ENCODE measurements at regions not wholly inside any gene's neighbourhood (a gene's known extent, or its start where the extent isn't known, plus 50 kb on each side); places are given as distances from the start of the nearest gene placed in this dataset.
"Not testable (repeated sequence)": the region's sequence is repeated elsewhere in the genome, so short reads cannot be mapped to it uniquely, and the experiment has no call there.

DNA sequence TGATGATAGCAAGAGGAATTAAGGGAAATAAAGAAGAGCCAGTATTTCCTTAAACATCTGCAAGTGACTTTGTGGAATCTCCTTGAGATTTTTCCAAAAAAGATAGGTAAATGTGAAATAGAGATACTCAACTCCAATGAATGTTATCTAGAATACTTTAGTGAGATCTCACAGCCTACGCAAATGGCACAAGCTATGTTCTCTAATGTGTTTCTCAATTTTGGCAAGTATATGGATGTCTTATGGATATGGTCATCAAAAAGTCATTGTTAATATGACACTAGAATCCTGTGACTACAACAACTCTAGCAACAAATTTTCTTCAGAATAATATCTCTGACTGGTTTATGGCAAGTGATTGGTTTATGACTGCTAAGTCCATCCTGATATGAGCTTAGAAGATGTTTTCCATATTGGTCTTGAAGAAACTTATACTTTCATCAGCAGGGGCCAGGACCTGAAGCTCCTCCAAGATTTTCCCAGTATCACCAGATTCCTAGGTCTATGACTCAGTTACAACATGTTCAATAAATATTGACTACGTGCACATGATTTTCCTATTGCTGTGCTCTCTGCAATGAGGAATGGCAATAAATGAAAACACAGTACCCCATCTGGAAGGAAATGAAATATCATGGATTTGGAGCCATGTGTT is 170.9 kb upstream of the THBS1 start:
- Mint-ChIP-seq H3K27me3 (ENCODE audit: low read depth) (peaks cover 62% of the 10 kb centered on the region), H3K36me3 (ENCODE audit: low read depth) (no peaks in the 10 kb centered on the region), H3K9me3 (peaks cover 4% of the 10 kb centered on the region), H3K4me1 (ENCODE audit: low read depth) (peaks cover 7% of the 10 kb centered on the region), H3K4me3 (no peak overlapping the region), H3K27ac (no peak overlapping the region)

DNA sequence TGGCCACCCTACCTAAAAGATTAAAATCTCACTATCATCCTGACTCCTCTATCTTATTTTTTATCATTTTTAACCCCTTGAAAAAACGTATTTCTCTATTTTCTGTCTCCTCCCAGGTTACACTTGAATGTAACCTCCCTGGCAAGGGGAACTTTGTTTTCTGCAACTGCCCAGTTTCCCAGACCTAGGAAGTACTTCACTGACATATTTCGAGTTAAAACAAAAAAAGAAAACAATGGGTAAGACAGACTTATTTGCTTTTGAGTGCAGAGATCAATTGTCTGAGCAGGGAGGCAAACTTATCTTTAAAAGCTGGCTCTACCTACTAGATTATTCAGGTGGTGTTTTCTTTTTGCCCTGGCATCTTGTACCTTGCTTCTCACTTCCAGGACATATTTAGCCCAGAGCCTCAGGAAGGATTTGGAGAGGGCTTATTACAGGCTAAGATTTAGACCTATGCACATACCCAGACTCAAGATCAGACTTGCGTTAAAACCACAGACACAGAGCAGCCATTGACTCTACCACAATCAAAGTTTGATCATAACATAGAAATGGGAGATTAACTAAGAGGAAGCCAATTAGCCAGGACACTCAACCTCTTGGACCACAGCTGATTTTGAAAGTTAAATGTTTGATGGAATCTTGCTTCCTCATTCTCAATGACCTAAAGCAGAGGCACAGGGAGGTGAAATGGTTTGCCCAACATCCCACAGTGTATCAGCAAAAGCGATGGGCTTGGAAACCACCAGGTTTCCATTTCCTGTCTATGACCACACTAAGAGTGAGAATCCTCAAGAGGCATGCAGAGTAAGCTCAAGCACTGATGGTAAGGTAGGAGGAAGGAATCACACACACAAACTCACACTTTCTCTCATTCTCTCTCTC is 169.5 kb upstream of the THBS1 start:
- Mint-ChIP-seq H3K27ac (no peak overlapping the region), H3K4me1 (ENCODE audit: low read depth) (peaks cover 7% of the 10 kb centered on the region), H3K9me3 (peaks cover 4% of the 10 kb centered on the region), H3K4me3 (no peak overlapping the region), H3K36me3 (ENCODE audit: low read depth) (no peaks in the 10 kb centered on the region), H3K27me3 (ENCODE audit: low read depth) (peaks cover 59% of the 10 kb centered on the region)

DNA sequence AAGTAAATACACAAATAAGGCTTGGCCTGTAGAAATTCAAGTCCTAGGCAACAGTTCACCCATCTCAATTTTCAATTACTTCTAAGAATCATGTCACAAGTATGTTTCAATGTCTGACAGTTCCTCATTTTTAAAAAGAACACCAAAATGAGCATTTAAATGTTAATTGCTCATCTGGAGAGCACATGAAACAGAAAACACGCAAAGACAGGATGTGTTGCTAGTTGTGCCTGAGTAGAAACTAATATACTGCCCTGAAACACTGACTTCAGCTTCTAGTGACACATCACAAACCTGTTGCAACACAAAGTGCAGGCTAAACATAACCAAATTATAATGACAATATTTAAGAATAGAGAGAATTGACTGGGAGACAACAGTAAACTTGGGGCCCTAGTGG is 167.3 kb upstream of the THBS1 start:
- H3K9me3 Mint-ChIP-seq = peaks cover 4% of the 10 kb centered on the region
- H3K4me1 Mint-ChIP-seq (ENCODE audit: low read depth) = peaks cover 7% of the 10 kb centered on the region
- H3K4me3 Mint-ChIP-seq = no peak overlapping the region
- no peaks in the 10 kb centered on the region for H3K36me3 Mint-ChIP-seq (ENCODE audit: low read depth)
- H3K27me3 Mint-ChIP-seq (ENCODE audit: low read depth) = peaks cover 47% of the 10 kb centered on the region
- no peak overlapping the region for H3K27ac Mint-ChIP-seq

DNA sequence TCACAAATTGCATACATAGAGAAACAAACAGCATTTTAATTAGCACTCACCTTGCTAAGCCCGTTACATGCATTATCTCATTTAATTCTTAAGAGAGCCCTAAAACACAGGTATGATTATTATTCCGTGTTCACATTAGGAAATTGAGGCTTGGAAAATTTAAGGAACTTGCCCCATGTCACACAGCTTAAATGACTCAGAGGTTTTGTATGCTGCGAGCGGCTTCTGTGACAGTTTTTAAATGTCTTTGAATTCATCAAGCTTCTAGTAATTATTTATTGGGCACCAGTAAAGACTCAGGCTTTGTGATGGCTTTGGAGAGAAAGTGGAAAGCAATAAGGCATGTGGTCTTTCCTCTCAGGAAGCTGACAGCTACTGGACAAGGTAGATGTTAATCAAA is 166.7 kb upstream of the THBS1 start:
- Mint-ChIP-seq H3K4me3 (no peak overlapping the region), H3K4me1 (ENCODE audit: low read depth) (peaks cover 7% of the 10 kb centered on the region), H3K36me3 (ENCODE audit: low read depth) (no peaks in the 10 kb centered on the region), H3K27me3 (ENCODE audit: low read depth) (peaks cover 47% of the 10 kb centered on the region), H3K9me3 (peaks cover 4% of the 10 kb centered on the region), H3K27ac (no peak overlapping the region)

DNA sequence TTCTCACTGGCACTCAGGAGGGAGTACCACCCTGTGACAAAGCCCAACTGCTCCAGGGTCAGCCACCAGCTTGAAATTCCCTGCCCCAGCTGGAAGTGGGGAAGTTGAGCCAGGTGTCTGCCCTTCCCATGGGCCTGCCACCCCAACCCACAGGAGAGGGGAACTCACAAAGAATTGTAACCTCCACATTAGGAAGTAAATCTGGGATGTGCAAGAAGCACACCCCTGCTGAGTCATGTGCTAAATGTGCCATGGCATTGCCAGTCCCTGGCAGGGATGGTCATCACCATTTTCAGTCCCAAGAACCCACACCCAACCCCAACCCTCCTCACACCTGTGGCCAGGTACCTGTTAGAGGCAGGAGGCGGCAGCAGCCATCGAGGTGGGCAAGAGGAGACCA is 165.2 kb upstream of the THBS1 start:
- Mint-ChIP-seq H3K9me3 (peaks cover 4% of the 10 kb centered on the region), H3K27ac (no peak overlapping the region), H3K36me3 (ENCODE audit: low read depth) (no peaks in the 10 kb centered on the region), H3K4me3 (no peak overlapping the region), H3K4me1 (ENCODE audit: low read depth) (peaks cover 7% of the 10 kb centered on the region), H3K27me3 (ENCODE audit: low read depth) (peaks cover 54% of the 10 kb centered on the region)

DNA sequence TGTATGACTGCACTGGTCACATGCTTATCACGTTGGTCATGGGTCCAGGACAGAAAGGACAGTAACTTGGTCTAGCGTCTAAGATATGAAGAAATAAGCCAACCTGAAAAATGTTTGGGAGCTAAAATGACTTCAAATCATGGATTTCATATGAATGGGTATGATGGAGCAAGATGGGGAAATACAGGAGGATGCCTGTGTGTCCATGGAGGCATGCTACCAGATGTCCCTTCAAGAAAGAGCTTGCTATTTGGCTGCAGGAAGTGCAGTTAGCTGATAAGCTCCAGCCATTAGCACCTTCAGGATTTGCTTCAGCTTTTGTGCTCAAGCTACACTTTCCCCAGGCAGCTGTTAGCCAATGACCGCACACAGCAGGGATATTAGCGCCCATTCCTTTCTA is 164.6 kb upstream of the THBS1 start:
- Mint-ChIP-seq H3K27me3 (ENCODE audit: low read depth) (peaks cover 48% of the 10 kb centered on the region), H3K4me3 (no peak overlapping the region), H3K36me3 (ENCODE audit: low read depth) (no peaks in the 10 kb centered on the region), H3K4me1 (ENCODE audit: low read depth) (peaks cover 7% of the 10 kb centered on the region), H3K9me3 (no peaks in the 10 kb centered on the region), H3K27ac (no peak overlapping the region)

DNA sequence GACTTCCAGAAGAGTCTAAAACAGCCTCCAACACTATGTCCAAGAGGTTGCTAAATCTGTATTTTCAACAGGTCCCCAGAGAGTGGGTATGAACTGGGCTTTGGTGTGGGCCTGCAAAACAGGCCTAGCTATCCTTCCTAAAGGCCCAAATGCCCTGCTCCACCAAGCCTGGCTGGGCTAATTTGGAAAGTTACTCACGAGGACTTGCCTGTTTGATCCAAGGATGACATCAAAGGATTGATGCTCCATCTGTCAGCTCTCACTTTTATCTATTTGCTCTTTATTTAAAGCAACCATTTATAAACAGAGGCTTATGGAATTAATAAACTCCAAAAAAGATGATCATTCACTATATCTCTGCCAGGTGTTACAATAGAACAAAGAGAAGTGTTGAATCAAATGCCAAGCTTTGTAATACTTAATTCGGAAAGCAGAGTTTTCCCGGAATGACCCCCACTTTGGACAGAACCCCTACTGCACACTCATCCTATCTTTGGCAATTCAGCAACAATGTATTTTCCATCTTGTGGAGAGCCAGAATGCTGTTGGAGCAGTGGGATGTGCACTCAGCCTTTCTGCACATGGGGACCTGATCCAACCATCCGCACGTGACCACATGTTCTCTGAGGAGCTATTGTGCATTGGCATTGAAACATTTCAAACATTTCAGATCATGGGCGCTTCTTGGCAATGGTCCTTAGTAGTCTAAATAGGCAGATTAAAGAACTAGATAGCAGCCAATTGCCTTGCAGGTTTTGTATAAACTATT is 163.3 kb upstream of the THBS1 start:
- no peak overlapping the region for H3K27ac Mint-ChIP-seq
- H3K4me1 Mint-ChIP-seq (ENCODE audit: low read depth) = no peaks in the 10 kb centered on the region
- H3K9me3 Mint-ChIP-seq = no peaks in the 10 kb centered on the region
- peaks cover 35% of the 10 kb centered on the region for H3K27me3 Mint-ChIP-seq (ENCODE audit: low read depth)
- H3K36me3 Mint-ChIP-seq (ENCODE audit: low read depth) = no peaks in the 10 kb centered on the region
- no peak overlapping the region for H3K4me3 Mint-ChIP-seq

DNA sequence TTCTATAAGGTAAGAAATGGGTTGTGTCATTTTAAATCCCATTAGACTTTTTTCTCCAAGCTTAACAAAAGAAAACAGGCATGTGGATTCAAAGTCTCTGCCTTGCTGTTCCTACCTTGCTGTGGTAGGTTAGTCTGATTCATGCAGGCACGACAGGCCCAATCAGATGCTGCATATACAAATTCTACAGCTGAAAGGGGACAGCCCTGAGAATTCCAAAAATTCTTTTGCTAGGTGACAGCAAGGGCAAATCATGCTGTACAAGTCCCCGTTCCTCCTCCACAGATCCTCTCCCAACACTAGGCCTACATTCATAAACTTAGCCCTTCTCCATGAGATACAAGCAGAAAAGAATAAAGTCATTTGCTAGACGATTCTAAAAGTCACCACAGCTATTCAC is 161.2 kb upstream of the THBS1 start:
- Mint-ChIP-seq H3K4me1 (ENCODE audit: low read depth) (no peaks in the 10 kb centered on the region), H3K27me3 (ENCODE audit: low read depth) (peaks cover 17% of the 10 kb centered on the region), H3K27ac (no peak overlapping the region)

DNA sequence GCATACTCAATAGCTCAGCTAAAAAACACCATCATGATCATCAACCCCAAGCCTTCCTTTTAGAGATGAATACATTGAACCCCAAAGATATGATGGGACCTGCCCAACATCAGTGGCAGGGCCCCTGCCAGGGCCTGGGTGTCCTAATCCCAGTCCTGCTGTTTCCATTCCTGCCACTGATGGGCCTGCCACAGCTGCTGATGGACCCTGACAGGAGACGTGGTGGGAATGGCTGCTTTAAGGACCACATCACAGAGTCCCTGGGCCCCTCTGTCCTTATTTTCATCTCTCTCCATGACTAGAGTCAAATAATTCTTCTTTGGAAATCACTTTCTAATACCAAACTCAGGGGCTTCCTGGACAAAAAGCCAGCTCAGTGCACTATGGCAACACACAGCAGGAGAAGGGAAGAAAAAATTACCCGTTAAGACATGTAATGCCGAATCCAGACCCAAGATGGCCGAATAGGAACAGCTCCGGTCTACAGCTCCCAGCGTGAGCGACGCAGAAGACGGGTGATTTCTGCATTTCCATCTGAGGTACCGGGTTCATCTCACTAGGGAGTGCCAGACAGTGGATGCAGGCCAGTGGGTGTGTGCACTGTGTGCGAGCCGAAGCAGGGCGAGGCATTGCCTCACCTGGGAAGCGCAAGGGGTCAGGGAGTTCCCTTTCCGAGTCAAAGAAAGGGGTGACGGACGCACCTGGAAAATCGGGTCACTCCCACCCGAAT is 160.6 kb upstream of the THBS1 start:
- not testable (repeated sequence) for H3K4me3 Mint-ChIP-seq; H3K9me3 Mint-ChIP-seq; H3K4me1 Mint-ChIP-seq (ENCODE audit: low read depth); H3K36me3 Mint-ChIP-seq (ENCODE audit: low read depth); H3K27ac Mint-ChIP-seq
- peaks cover 16% of the 10 kb centered on the region for H3K27me3 Mint-ChIP-seq (ENCODE audit: low read depth)

More for the DNA sequence above, 161.2 kb upstream of the THBS1 start:
- Mint-ChIP-seq H3K9me3 (no peaks in the 10 kb centered on the region), H3K4me3 (no peak overlapping the region), H3K36me3 (ENCODE audit: low read depth) (no peaks in the 10 kb centered on the region)

DNA sequence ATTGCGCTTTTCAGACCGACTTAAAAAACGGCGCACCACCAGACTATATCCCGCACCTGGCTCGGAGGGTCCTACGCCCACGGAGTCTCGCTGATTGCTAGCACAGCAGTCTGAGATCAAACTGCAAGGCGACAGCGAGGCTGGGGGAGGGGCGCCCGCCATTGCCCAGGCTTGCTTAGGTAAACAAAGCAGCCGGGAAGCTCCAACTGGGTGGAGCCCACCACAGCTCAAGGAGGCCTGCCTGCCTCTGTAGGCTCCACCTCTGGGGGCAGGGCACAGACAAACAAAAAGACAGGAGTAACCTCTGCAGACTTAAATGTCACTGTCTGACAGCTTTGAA is 160.1 kb upstream of the THBS1 start:
- not testable (repeated sequence) for H3K36me3 Mint-ChIP-seq (ENCODE audit: low read depth); H3K27ac Mint-ChIP-seq; H3K4me1 Mint-ChIP-seq (ENCODE audit: low read depth); H3K4me3 Mint-ChIP-seq; H3K9me3 Mint-ChIP-seq
- H3K27me3 Mint-ChIP-seq (ENCODE audit: low read depth) = peaks cover 16% of the 10 kb centered on the region

DNA sequence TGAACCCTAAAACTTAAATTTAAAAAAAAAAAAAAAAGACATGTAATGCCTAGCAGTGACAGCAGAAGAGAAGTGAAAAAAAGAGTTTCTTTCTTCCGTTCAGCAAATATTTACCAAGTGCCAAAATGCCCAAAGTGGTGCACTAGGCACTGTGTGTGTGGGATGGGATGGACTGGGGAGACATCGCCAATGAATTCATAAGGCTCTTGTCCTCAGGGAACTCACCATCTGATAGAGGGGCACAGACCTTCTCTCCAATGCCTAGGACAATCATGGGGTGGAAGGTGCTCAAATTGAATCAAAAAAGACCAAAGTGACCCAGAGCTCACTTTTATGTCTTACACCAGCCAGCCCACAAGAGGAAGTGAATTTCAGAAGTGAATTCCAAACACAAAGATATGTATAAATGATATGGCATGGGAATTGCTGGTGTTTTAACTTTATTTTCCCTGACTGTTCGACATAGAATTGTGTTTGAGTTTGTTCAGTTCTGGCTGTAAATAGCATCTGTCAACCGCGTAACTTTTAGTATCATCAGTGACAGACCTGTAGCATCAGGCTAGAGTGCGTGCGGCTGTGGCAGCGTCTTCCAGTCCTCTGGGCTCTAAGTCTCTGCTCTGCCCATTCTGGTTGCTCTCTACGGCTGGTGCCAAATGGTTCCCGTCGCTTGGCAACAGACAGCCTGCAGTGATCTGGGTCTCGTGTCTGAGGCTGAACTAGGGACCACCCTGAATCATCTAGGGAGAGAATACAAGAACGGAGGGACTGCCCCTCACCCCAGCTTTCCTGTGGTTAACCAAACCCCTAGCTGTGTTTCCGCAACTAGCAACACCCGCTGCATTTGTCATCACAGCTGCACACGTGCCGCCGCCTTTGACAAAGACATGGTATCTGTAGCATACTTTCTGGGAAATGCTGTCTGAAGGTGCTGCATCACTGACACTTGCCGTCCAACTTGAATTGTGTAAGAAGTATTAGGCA is 154.0 kb upstream of the THBS1 start:
- Mint-ChIP-seq H3K36me3 (ENCODE audit: low read depth) (no peaks in the 10 kb centered on the region), H3K9me3 (no peaks in the 10 kb centered on the region), H3K27ac (peak overlapping the region; percentile 28), H3K27me3 (ENCODE audit: low read depth) (peaks cover 48% of the 10 kb centered on the region), H3K4me1 (ENCODE audit: low read depth) (peaks cover 21% of the 10 kb centered on the region), H3K4me3 (peak overlapping the region; percentile 48)

DNA sequence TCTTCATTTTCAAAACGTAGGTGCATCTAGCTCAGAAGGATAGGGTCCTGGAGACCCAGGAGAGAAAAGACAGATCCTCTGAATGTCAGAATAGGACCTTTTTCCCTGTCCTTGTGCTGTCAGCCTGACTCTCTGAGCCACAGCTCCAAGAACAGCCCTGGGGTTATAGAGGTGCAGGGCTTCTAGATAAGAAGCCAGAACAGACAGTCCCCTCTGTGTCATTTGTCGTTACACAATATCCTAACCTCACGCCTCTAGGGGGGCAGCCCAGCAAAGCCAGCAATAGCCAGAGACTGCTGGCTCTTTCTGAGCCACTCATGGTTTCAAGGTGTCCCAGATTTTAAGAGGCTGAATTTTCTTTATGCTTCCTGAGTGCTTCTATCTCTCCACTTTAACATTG is 153.2 kb upstream of the THBS1 start:
- H3K4me1 Mint-ChIP-seq (ENCODE audit: low read depth) = peaks cover 21% of the 10 kb centered on the region
- no peaks in the 10 kb centered on the region for H3K36me3 Mint-ChIP-seq (ENCODE audit: low read depth)
- H3K4me3 Mint-ChIP-seq = no peak overlapping the region
- no peak overlapping the region for H3K27ac Mint-ChIP-seq
- H3K27me3 Mint-ChIP-seq (ENCODE audit: low read depth) = peaks cover 51% of the 10 kb centered on the region
- no peaks in the 10 kb centered on the region for H3K9me3 Mint-ChIP-seq

DNA sequence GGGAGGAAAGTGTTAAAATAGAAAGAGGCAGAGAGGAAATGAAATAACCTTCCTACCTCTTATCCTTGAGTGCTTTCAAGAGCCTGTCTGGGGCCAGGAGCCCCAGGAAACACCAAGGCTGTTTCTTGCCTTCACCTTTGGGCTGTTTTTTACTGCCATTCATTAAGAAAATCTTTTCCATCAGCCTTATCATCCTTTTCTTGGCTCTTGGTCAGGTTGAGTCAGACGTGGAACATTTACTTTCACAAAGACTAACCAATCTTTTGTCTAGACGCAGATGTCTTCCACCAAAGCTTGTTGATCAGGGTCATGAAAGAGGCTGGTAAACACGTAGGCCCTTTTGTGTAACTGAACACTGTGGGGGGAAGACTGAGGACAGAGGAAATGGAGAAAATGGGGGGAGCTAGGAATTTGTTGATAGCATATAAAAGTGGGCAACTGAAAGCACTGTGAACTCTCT is 151.0 kb upstream of the THBS1 start:
- peaks cover 65% of the 10 kb centered on the region for H3K27me3 Mint-ChIP-seq (ENCODE audit: low read depth)
- H3K4me1 Mint-ChIP-seq (ENCODE audit: low read depth) = peaks cover 21% of the 10 kb centered on the region
- H3K4me3 Mint-ChIP-seq = no peak overlapping the region
- no peaks in the 10 kb centered on the region for H3K36me3 Mint-ChIP-seq (ENCODE audit: low read depth)
- no peaks in the 10 kb centered on the region for H3K9me3 Mint-ChIP-seq
- no peak overlapping the region for H3K27ac Mint-ChIP-seq

Data from T-helper 1 cell treated with Interleukin-12 subunit alpha and Interleukin-12 subunit beta and Interleukin-4 antibody, amounts not matched to agents 30 μg/mL and 1 μg/mL, for 36 hours (primary cell).